ENCODE measurements at regions not wholly inside any gene's neighbourhood (a gene's known extent, or its start where the extent isn't known, plus 50 kb on each side); places are given as distances from the start of the nearest gene placed in this dataset.

GRCh38 chr1:115409094-115410015 is 71.3 kb upstream of the NGF start:
- no peak overlapping the region for H3K4ac ChIP-seq (ENCODE audit: low read depth, low read length)
- H4K20me1 ChIP-seq (ENCODE audit: control insufficient read depth, insufficient read depth, insufficient read length), result no peaks in the 10 kb centered on the region
- H2BK120ac ChIP-seq (ENCODE audit: low read depth, low read length, poor library complexity, severe bottlenecking), result no peak overlapping the region
- DNase-seq, result no peak
- no peak overlapping the region for H3K23ac ChIP-seq (ENCODE audit: insufficient read length, low read depth, low read length)
- no peaks in the 10 kb centered on the region for H3K9me3 ChIP-seq (ENCODE audit: control insufficient read depth, low read depth, low read length)
- no peak overlapping the region for H4K91ac ChIP-seq (ENCODE audit: insufficient read length, low read depth, low read length)
- Mint-ChIP-seq H3K27me3 (ENCODE audit: low read depth) (peaks cover 1% of the 10 kb centered on the region; the same call in 1 of the 2 replicates), H3K4me3 (no peak overlapping the region), H3K27ac (no peak overlapping the region), H3K4me1 (peaks cover 6 to 11% of the 10 kb centered on the region in 2 experiments), H3K9me3 (peaks cover 0 to 5% of the 10 kb centered on the region in 2 experiments; a peak in 4 of 5 replicates), H3K36me3 (ENCODE audit: insufficient read depth in 1 of 3, low read depth in 3 of 3) (no peaks in the 10 kb centered on the region)
- no peak overlapping the region for H2AFZ ChIP-seq (ENCODE audit: low read length)
- no peak overlapping the region for H2BK15ac ChIP-seq (ENCODE audit: low read depth, low read length)
- no peak overlapping the region for H2BK12ac ChIP-seq (ENCODE audit: insufficient read length, low read depth, low read length)
- H3K9ac ChIP-seq (ENCODE audit: extremely low read depth, insufficient read length, low read length), result no peak overlapping the region
- H3K27ac ChIP-seq (ENCODE audit: insufficient read length, low read depth, low read length), result no peak overlapping the region
- TF ChIP-seq CTCF (conservative IDR thresholded peaks at IDR 0.05), result no peak
- no peaks in the 10 kb centered on the region for H3K79me2 ChIP-seq (ENCODE audit: insufficient read depth, low read length)
- H3K4me1 ChIP-seq (ENCODE audit: insufficient read depth, low read length), result no peaks in the 10 kb centered on the region; the same call in 1 of the 2 replicates
- H3K4me2 ChIP-seq (ENCODE audit: insufficient read depth, insufficient read length, low read length), result no peak overlapping the region
- no peak overlapping the region for H2BK20ac ChIP-seq (ENCODE audit: low read depth, low read length, poor library complexity, severe bottlenecking)
- H3K18ac ChIP-seq (ENCODE audit: insufficient read length, low read depth, low read length), result no peak overlapping the region
- no peak overlapping the region for H3K14ac ChIP-seq (ENCODE audit: insufficient read depth, low read length)
- H4K8ac ChIP-seq (replicated peaks; ENCODE audit: insufficient read length, low read depth, low read length), result no peak overlapping the region
- no peaks in the 10 kb centered on the region for H3K79me1 ChIP-seq (ENCODE audit: insufficient read depth, low read depth, low read length, poor library complexity, severe bottlenecking)
- H4K5ac ChIP-seq (ENCODE audit: insufficient read length, low read depth, low read length), result no peak overlapping the region
- H3K23me2 ChIP-seq (ENCODE audit: insufficient read length, low read depth, low read length, poor library complexity, severe bottlenecking), result no peaks in the 10 kb centered on the region
- no peaks in the 10 kb centered on the region for H3K27me3 ChIP-seq (ENCODE audit: insufficient read depth, low read length)
- no peak overlapping the region for H2AK5ac ChIP-seq (ENCODE audit: insufficient read length, low read length)
- no peak overlapping the region for H3T11ph ChIP-seq (ENCODE audit: low read length)
- no peak overlapping the region for H2BK5ac ChIP-seq (ENCODE audit: insufficient read length, low read length)
- WGBS (ENCODE audit: extremely low coverage, insufficient read length, low lambda C conversion rate), result no CpG with 5 or more reads among the region's 7 CpGs
- H3K56ac ChIP-seq (ENCODE audit: insufficient read length, low read depth, low read length), result no peak overlapping the region

Measured in H9 (cell line).